ENCODE measurements at regions not wholly inside any gene's neighbourhood (a gene's known extent, or its start where the extent isn't known, plus 50 kb on each side); places are given as distances from the start of the nearest gene placed in this dataset.

DNA sequence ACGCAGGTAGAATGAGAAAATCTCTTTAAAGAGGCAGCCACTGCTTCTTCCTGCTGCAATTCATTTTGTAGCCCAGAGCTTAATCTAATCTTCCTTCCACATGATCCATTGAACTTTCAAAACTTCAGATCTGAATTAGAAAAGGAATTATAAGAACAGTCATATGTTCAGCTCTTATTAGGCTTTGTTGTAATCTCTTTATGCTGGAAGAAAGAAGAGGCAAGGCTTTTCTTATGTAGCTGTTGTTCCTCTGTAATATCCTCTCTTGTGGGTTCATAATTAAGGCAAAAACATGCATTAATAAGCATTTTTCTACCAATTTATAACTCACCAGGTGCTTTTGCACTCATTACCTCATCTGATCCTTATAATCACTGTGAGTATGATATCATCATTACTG, 634.9 kb upstream of the CFAP20DC start:
- no peak overlapping the region for H3K4me3 ChIP-seq (ENCODE audit: low read depth, low read length)
- no peak for DNase-seq (ENCODE audit: low read depth, low spot score)
- in situ Hi-C loops (cut with HindIII; ENCODE audit: low sequenced_read_pairs) = no loop called here
- TF ChIP-seq, protein P1, sequence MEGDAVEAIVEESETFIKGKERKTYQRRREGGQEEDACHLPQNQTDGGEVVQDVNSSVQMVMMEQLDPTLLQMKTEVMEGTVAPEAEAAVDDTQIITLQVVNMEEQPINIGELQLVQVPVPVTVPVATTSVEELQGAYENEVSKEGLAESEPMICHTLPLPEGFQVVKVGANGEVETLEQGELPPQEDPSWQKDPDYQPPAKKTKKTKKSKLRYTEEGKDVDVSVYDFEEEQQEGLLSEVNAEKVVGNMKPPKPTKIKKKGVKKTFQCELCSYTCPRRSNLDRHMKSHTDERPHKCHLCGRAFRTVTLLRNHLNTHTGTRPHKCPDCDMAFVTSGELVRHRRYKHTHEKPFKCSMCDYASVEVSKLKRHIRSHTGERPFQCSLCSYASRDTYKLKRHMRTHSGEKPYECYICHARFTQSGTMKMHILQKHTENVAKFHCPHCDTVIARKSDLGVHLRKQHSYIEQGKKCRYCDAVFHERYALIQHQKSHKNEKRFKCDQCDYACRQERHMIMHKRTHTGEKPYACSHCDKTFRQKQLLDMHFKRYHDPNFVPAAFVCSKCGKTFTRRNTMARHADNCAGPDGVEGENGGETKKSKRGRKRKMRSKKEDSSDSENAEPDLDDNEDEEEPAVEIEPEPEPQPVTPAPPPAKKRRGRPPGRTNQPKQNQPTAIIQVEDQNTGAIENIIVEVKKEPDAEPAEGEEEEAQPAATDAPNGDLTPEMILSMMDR (IDR thresholded peaks at IDR 0.05; ENCODE audit: low read depth, low read length) = no peak

DNA sequence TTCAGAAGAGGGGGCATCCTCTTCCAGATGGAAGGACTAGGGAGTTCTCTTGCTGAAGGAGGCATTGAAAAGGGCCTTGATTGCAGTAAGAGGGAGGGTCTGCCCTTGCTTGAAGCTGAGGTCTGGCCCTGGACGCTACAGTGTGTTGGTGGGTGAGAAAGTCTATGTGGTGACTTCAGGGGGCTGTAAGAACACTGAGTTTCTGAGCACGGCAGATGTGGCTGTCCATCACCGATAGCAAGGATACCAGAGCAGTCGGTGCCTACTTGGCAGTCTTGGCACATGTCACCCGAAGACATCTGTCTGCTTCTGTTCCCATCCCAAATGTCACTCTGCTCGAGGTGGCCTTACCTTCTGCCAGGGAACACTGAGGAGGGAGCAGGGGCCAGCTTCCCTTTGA, 631.1 kb upstream of the CFAP20DC start:
- TF ChIP-seq, protein P1 (IDR thresholded peaks at IDR 0.05; ENCODE audit: low read depth, low read length) = no peak
- H3K4me3 ChIP-seq (ENCODE audit: low read depth, low read length) = no peak overlapping the region
- in situ Hi-C loops (cut with HindIII; ENCODE audit: low sequenced_read_pairs) = no loop called here
- DNase-seq (ENCODE audit: low read depth, low spot score) = no peak

DNA sequence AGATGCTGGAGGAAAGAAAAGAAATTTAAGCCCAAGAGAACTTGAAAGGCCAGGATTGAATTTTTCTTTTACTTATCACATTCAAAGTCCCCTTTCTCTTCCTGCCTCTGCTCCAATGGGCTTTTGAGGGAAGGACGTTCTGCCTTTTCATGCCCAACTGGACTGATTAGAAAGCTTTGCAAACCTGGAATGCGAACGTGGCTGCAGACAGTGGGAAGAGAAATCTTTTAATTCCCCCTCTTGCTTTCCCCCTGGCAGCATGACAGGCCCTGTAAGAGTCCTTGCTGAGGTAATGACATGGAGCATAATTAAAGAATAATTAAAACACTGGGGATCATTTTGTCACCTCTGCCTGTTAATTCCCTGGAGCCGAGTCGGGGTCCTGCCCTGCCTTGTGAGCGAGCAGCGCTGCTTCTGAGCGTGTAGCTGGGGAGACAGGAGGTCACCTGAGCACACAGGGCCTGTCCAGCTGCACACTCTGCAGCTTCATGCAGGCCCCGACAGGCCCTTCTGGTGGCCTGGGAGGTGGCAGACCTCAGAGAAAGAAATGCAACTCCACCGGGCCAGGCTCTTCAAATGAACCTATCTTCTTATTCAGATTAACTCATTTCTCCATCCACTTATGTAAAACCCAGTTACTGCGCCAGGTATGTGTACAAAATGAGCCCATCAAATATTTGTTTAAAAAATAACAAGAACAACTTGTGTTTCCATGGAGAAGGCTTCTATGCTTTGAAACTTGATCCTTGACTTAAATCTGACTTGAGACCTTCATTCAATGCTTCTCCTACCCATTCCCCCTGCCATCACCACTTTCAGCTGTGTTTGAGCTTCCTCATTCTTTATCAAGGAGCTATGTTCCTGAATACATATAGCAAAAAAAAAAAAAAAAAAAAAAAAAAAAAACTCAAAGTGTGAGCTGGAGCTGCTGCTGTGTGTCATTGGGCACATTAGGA, 628.2 kb upstream of the CFAP20DC start:
- in situ Hi-C loops (cut with HindIII; ENCODE audit: low sequenced_read_pairs) = no loop called here
- no peak overlapping the region for H3K4me3 ChIP-seq (ENCODE audit: low read depth, low read length)
- TF ChIP-seq, protein P1 (IDR thresholded peaks at IDR 0.05; ENCODE audit: low read depth, low read length) = no peak
- no peak for DNase-seq (ENCODE audit: low read depth, low spot score)

DNA sequence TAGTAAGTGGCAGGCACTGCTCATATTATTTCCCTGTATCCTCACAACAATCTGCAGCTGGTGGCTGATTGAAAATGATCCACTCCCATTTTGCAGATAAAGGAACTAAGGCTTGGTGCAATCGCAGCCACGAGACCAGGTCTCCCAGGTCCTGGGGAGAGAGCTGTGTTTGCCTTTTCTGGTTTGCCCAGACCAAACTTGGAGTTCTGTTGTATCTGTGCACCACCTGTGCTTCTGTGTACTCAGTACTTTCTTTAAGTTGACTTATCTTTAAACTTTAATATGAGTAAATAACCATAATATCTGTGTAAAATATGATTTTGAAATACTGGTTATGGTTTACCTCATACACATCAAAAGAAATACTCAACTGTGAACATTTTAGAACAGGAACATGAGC, 625.7 kb upstream of the CFAP20DC start:
- in situ Hi-C loops (cut with HindIII; ENCODE audit: low sequenced_read_pairs) = no loop called here
- H3K4me3 ChIP-seq (ENCODE audit: low read depth, low read length) = no peak overlapping the region
- TF ChIP-seq, protein P1 (IDR thresholded peaks at IDR 0.05; ENCODE audit: low read depth, low read length) = no peak
- no peak for DNase-seq (ENCODE audit: low read depth, low spot score)

DNA sequence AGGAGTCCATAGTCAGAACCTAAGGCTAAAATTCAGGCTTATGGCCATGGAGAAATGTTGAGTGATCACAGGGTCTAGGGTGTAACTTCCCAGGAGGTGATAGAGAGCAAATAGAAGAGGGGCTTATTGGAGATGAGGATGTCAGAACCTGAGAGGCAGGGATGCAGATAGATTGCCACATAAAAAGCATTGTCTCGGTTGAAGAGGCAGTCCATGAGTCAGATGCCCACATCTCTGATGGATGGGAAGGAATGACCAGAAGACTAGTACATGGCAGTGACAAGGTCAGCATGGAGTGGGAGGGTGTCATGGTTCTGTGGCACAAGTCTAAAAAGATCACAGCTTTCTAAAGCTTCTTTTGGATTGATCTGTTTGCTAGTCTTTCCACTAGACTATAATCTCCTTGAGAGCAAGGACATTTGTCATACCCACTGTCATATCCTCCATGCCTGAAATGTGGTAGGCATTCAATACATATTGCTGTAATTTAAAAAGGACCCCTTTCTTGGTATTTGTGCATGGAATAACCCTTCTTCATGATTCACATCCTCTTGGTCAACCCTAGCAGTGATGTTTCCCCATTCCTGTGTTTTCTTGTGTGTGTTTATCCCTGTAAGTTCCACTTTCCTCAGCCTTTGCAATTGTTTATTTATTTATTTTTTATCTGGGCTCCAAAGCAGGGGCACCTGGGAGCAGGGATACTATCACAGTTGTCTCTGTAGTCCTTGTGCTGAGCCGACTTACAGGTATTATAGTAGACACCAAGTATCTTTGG, 613.4 kb upstream of the CFAP20DC start:
- no peak overlapping the region for H3K4me3 ChIP-seq (ENCODE audit: low read depth, low read length)
- in situ Hi-C loops (cut with HindIII; ENCODE audit: low sequenced_read_pairs) = no loop called here
- DNase-seq (ENCODE audit: low read depth, low spot score) = no peak
- TF ChIP-seq, protein P1 (IDR thresholded peaks at IDR 0.05; ENCODE audit: low read depth, low read length) = no peak

DNA sequence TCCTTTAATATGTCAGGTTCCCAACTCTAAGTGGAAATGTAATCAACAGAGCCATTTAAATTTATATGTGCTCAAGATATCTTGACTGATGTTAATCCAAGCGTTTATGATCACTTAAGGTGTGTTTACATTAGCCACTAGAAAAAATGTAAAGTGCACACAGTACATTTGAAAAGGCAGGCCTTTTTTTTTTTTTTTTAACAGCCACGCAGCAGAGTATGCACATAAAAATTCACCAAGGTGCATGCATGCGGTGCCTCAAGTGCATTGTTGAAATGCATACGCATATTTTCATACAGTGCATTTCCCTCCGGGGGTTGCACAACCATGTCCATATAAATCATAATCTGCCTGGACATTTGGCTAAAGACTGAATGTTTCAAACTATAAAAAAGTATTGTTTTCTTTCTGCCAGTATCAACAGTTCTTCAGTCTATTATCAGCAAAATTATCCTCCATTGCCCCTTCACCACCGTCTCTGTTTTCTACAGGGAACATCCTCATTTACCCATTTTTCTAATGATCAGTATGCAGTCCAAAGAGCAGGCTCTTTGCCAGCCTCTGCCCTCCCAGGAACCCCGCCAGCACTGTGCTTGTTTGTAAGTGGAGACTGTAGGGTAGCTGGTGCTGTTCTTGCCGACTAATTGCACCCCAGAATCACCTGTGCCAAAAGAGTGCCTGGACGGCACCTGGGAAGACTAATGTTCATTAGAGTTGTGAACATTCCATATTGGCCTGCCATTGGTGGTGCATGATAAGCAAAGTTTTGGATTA, 611.2 kb upstream of the CFAP20DC start:
- no peak overlapping the region for H3K4me3 ChIP-seq (ENCODE audit: low read depth, low read length)
- in situ Hi-C loops (cut with HindIII; ENCODE audit: low sequenced_read_pairs) = no loop called here
- no peak for DNase-seq (ENCODE audit: low read depth, low spot score)
- TF ChIP-seq, protein P1 (IDR thresholded peaks at IDR 0.05; ENCODE audit: low read depth, low read length) = no peak
